ENCODE measurements at regions not wholly inside any gene's neighbourhood (a gene's known extent, or its start where the extent isn't known, plus 50 kb on each side); places are given as distances from the start of the nearest gene placed in this dataset.

- peak; percentile 28 for DNase-seq
- Mint-ChIP-seq H3K27me3 (ENCODE audit: insufficient read depth) (peaks cover 4% of the 10 kb centered on the region), H3K4me3 (no peak overlapping the region), H3K4me1 (no peaks in the 10 kb centered on the region), H3K36me3 (ENCODE audit: low read depth) (no peaks in the 10 kb centered on the region), H3K9me3 (no peaks in the 10 kb centered on the region), H3K27ac (no peak overlapping the region)
- Histone ChIP-seq H3K4me3 (ENCODE audit: low read length) (no peak overlapping the region), H3K4me1 (ENCODE audit: control insufficient read depth, insufficient read depth, low read length) (no peaks in the 10 kb centered on the region), H3K9me3 (ENCODE audit: control insufficient read depth, low read length) (no peaks in the 10 kb centered on the region), H3K36me3 (ENCODE audit: control insufficient read depth, insufficient read depth, low read length) (no peaks in the 10 kb centered on the region), H3K9ac (ENCODE audit: extremely low read depth, low read length, poor library complexity, severe bottlenecking) (no peak overlapping the region), H3K27ac (ENCODE audit: low read depth, low read length) (no peak overlapping the region), H3K27me3 (ENCODE audit: control insufficient read depth, insufficient read depth, low read length, poor library complexity, severe bottlenecking) (no peaks in the 10 kb centered on the region)
- TF ChIP-seq CTCF (conservative IDR thresholded peaks at IDR 0.05) = no peak
- WGBS, 2 experiments (ENCODE audit: insufficient coverage in 1 of 2, insufficient read length in 1 of 2) = 94 to 95% methylated on average over 2 to 5 of the region's 5 CpGs
Measured at GRCh38 chr10:46220187-46220586, 66.6 kb upstream of the ANTXRL start.

- DNase-seq = peak; percentile 52
- no peak overlapping the region for H3K27ac ChIP-seq (ENCODE audit: low read depth, low read length)
- Mint-ChIP-seq H3K36me3 (ENCODE audit: low read depth) (no peaks in the 10 kb centered on the region), H3K27ac (peak overlapping the region; percentile 10), H3K4me3 (no peak overlapping the region), H3K4me1 (no peaks in the 10 kb centered on the region), H3K9me3 (no peaks in the 10 kb centered on the region), H3K27me3 (ENCODE audit: insufficient read depth) (peaks cover 4% of the 10 kb centered on the region)
- no peak overlapping the region for H3K4me3 ChIP-seq (ENCODE audit: low read length)
- TF ChIP-seq CTCF (conservative IDR thresholded peaks at IDR 0.05) = peak; percentile 67
- H3K4me1 ChIP-seq (ENCODE audit: control insufficient read depth, insufficient read depth, low read length) = peaks cover 3% of the 10 kb centered on the region
- no peaks in the 10 kb centered on the region for H3K27me3 ChIP-seq (ENCODE audit: control insufficient read depth, insufficient read depth, low read length, poor library complexity, severe bottlenecking)
- WGBS, 2 experiments (ENCODE audit: insufficient coverage in 1 of 2, insufficient read length in 1 of 2) = 83 to 90% methylated on average over 8 to 9 of the region's 9 CpGs
- no peak overlapping the region for H3K9ac ChIP-seq (ENCODE audit: extremely low read depth, low read length, poor library complexity, severe bottlenecking)
- no peaks in the 10 kb centered on the region for H3K9me3 ChIP-seq (ENCODE audit: control insufficient read depth, low read length)
- no peaks in the 10 kb centered on the region for H3K36me3 ChIP-seq (ENCODE audit: control insufficient read depth, insufficient read depth, low read length)
Measured at GRCh38 chr10:46220872-46221538, 65.8 kb upstream of the ANTXRL start.

GRCh38 chr10:46222364-46222935 lies 64.3 kb upstream of the ANTXRL start:
- no peak for DNase-seq
- WGBS, 2 experiments (ENCODE audit: insufficient coverage in 1 of 2, insufficient read length in 1 of 2) = 87 to 90% methylated on average over 1 to 4 of the region's 4 CpGs
- no peak overlapping the region for H3K4me3 Mint-ChIP-seq
- no peaks in the 10 kb centered on the region for H3K9me3 ChIP-seq (ENCODE audit: control insufficient read depth, low read length)
- H3K9me3 Mint-ChIP-seq = no peaks in the 10 kb centered on the region
- peaks cover 3% of the 10 kb centered on the region for H3K4me1 ChIP-seq (ENCODE audit: control insufficient read depth, insufficient read depth, low read length)
- no peak overlapping the region for H3K27ac Mint-ChIP-seq
- no peak overlapping the region for H3K4me3 ChIP-seq (ENCODE audit: low read length)
- no peak overlapping the region for H3K27ac ChIP-seq (ENCODE audit: low read depth, low read length)
- H3K4me1 Mint-ChIP-seq = no peaks in the 10 kb centered on the region
- no peaks in the 10 kb centered on the region for H3K27me3 ChIP-seq (ENCODE audit: control insufficient read depth, insufficient read depth, low read length, poor library complexity, severe bottlenecking)
- no peaks in the 10 kb centered on the region for H3K36me3 Mint-ChIP-seq (ENCODE audit: low read depth)
- no peak for TF ChIP-seq CTCF (conservative IDR thresholded peaks at IDR 0.05)
- H3K27me3 Mint-ChIP-seq (ENCODE audit: insufficient read depth) = no peaks in the 10 kb centered on the region
- no peaks in the 10 kb centered on the region for H3K36me3 ChIP-seq (ENCODE audit: control insufficient read depth, insufficient read depth, low read length)
- H3K9ac ChIP-seq (ENCODE audit: extremely low read depth, low read length, poor library complexity, severe bottlenecking) = no peak overlapping the region

All from endodermal cell (in vitro differentiated cells).